ENCODE measurements at regions not wholly inside any gene's neighbourhood (a gene's known extent, or its start where the extent isn't known, plus 50 kb on each side); places are given as distances from the start of the nearest gene placed in this dataset.
"Not testable (repeated sequence)": the region's sequence is repeated elsewhere in the genome, so short reads cannot be mapped to it uniquely, and the experiment has no call there.

- no peak for DNase-seq (ENCODE audit: low read depth, low spot score)
- no peak overlapping the region for H3K27ac ChIP-seq
Measured at GRCh38 chr5:68032216-68032762, 183.3 kb upstream of the PIK3R1 start.

- no peak overlapping the region for H3K27ac ChIP-seq
- DNase-seq (ENCODE audit: low read depth, low spot score), result no peak
Measured at GRCh38 chr5:68028131-68028727, 187.3 kb upstream of the PIK3R1 start.

GRCh38 chr5:68027519-68027918 is 188.0 kb upstream of the PIK3R1 start:
- no peak for DNase-seq (ENCODE audit: low read depth, low spot score)

GRCh38 chr5:68026092-68026885 is 189.3 kb upstream of the PIK3R1 start:
- DNase-seq (ENCODE audit: low read depth, low spot score), result no peak
- no peak overlapping the region for H3K27ac ChIP-seq

More at GRCh38 chr5:68027519-68027918, 188.0 kb upstream of the PIK3R1 start:
- H3K27ac ChIP-seq, result no peak overlapping the region

- H3K27ac ChIP-seq, result no peak overlapping the region
- DNase-seq (ENCODE audit: low read depth, low spot score), result no peak
Measured at GRCh38 chr5:68024426-68024825, 191.1 kb upstream of the PIK3R1 start.

GRCh38 chr5:68021916-68022315 is 193.6 kb upstream of the PIK3R1 start:
- no peak overlapping the region for H3K27ac ChIP-seq
- DNase-seq (ENCODE audit: low read depth, low spot score), result no peak

GRCh38 chr5:68021227-68021626 is 194.3 kb upstream of the PIK3R1 start:
- H3K27ac ChIP-seq, result no peak overlapping the region
- no peak for DNase-seq (ENCODE audit: low read depth, low spot score)

GRCh38 chr5:68020461-68020969 is 195.0 kb upstream of the PIK3R1 start:
- not testable (repeated sequence) for H3K27ac ChIP-seq; DNase-seq (ENCODE audit: low read depth, low spot score)

- no peak overlapping the region for H3K27ac ChIP-seq
- no peak for DNase-seq (ENCODE audit: low read depth, low spot score)
Measured at GRCh38 chr5:68015381-68016302, 199.9 kb upstream of the PIK3R1 start.

- no peak for DNase-seq (ENCODE audit: low read depth, low spot score)
- no peak overlapping the region for H3K27ac ChIP-seq
Measured at GRCh38 chr5:68012831-68013230, 202.7 kb upstream of the PIK3R1 start.

- no peak for DNase-seq (ENCODE audit: low read depth, low spot score)
Measured at GRCh38 chr5:68012429-68012828, 203.1 kb upstream of the PIK3R1 start.

GRCh38 chr5:68011801-68012200 is 203.8 kb upstream of the PIK3R1 start:
- no peak overlapping the region for H3K27ac ChIP-seq
- no peak for DNase-seq (ENCODE audit: low read depth, low spot score)

More at GRCh38 chr5:68012429-68012828, 203.1 kb upstream of the PIK3R1 start:
- H3K27ac ChIP-seq, result no peak overlapping the region

GRCh38 chr5:68011259-68011760 is 204.2 kb upstream of the PIK3R1 start:
- DNase-seq (ENCODE audit: low read depth, low spot score), result no peak
- H3K27ac ChIP-seq, result no peak overlapping the region

GRCh38 chr5:68010740-68011139 is 204.8 kb upstream of the PIK3R1 start:
- H3K27ac ChIP-seq, result no peak overlapping the region
- DNase-seq (ENCODE audit: low read depth, low spot score), result no peak

GRCh38 chr5:68007451-68007850 is 208.1 kb upstream of the PIK3R1 start:
- peak; percentile 36 for DNase-seq (ENCODE audit: low read depth, low spot score)
- H3K27ac ChIP-seq, result no peak overlapping the region

- no peak for DNase-seq (ENCODE audit: low read depth, low spot score)
- H3K27ac ChIP-seq, result peak overlapping the region; percentile 68
Measured at GRCh38 chr5:68002836-68003235, 212.7 kb upstream of the PIK3R1 start.

GRCh38 chr5:68000805-68001204 is 214.8 kb upstream of the PIK3R1 start:
- peak overlapping the region; percentile 22 for H3K27ac ChIP-seq
- DNase-seq (ENCODE audit: low read depth, low spot score), result no peak

GRCh38 chr5:67999391-67999790 is 216.2 kb upstream of the PIK3R1 start:
- no peak for DNase-seq (ENCODE audit: low read depth, low spot score)
- peak overlapping the region; percentile 65 for H3K27ac ChIP-seq

- H3K27ac ChIP-seq, result peak overlapping the region; percentile 65
- DNase-seq (ENCODE audit: low read depth, low spot score), result peak; percentile 53
Measured at GRCh38 chr5:67998709-67999261, 216.8 kb upstream of the PIK3R1 start.
